ENCODE measurements at regions not wholly inside any gene's neighbourhood (a gene's known extent, or its start where the extent isn't known, plus 50 kb on each side); places are given as distances from the start of the nearest gene placed in this dataset.

- H3K79me2 ChIP-seq (ENCODE audit: control insufficient read depth, insufficient read depth, low read length): no peaks in the 10 kb centered on the region
- ATAC-seq (no peak), DNase-seq (ENCODE audit: extremely low read depth in 1 of 4, low spot score in 3 of 4) (no peak), FAIRE-seq (no peak)
- 4% methylated on average over 2 of the region's 2 CpGs for WGBS (ENCODE audit: insufficient coverage, low coverage, missing lambda C conversion rate)
- ChIA-PET CTCF (ENCODE audit: low intra/inter-chr PET ratio) (no interaction called here), POLR2A (no interaction called here)
- H3K9me3 ChIP-seq (replicated peaks; ENCODE audit: control insufficient read depth, insufficient read depth, low read depth, low read length): no peaks in the 10 kb centered on the region
- H3K4me3 ChIP-seq: no peak overlapping the region
- TF ChIP-seq CCNT2 (IDR thresholded peaks at IDR 0.05; ENCODE audit: borderline replicate concordance, extremely low read depth, insufficient read length, low read depth, low read length): no peak
- no peak for TF ChIP-seq THRB (CRISPR knock-in tag; conservative IDR thresholded peaks at IDR 0.05)
- no peak for TF ChIP-seq ELF1 (tag; IDR thresholded peaks at IDR 0.05)
- no peak for TF ChIP-seq SRSF3 (IDR thresholded peaks at IDR 0.05; ENCODE audit: insufficient read depth, low read length)
- no peak for TF ChIP-seq XRCC3 (IDR thresholded peaks at IDR 0.05)
- TF ChIP-seq PHF21A (IDR thresholded peaks at IDR 0.05; ENCODE audit: borderline replicate concordance, low read depth): no peak
- TF ChIP-seq CREB5 (CRISPR knock-in tag; IDR thresholded peaks at IDR 0.05): no peak
- no peak for TF ChIP-seq TBP (optimal IDR thresholded peaks at IDR 0.05; ENCODE audit: low read depth, low read length)
- no peak for TF ChIP-seq PHTF2 (CRISPR knock-in tag; IDR thresholded peaks at IDR 0.05)
- no peak for TF ChIP-seq JUN (IDR thresholded peaks at IDR 0.05; ENCODE audit: borderline replicate concordance, low read depth, low read length)
- no peak for TF ChIP-seq JUN (CRISPR knock-in tag; IDR thresholded peaks at IDR 0.05; ENCODE audit: borderline replicate concordance)
- TF ChIP-seq FOS (IDR thresholded peaks at IDR 0.05; ENCODE audit: extremely low read depth, insufficient read length): no peak
- no peak for TF ChIP-seq CXXC5 (CRISPR knock-in tag; IDR thresholded peaks at IDR 0.05)
- no peak for TF ChIP-seq FOXA3 (CRISPR knock-in tag; conservative IDR thresholded peaks at IDR 0.05 in 1 of 2, IDR thresholded peaks at IDR 0.05 in 1 of 2)
- intact Hi-C loops (cut with micrococcal nuclease) (no loop called here), in situ Hi-C loops (cut with MboI) (no loop called here)
- H3K4me1 ChIP-seq (replicated peaks in 1 of 2; ENCODE audit: control insufficient read depth in 2 of 2, insufficient read depth in 2 of 2, low read length in 2 of 2): no peaks in the 10 kb centered on the region
- H4K20me1 ChIP-seq (replicated peaks; ENCODE audit: control insufficient read depth, insufficient read depth, low read length): no peaks in the 10 kb centered on the region
- H3K9me1 ChIP-seq (ENCODE audit: control insufficient read depth, insufficient read depth, low read length): no peaks in the 10 kb centered on the region
- H3K27ac ChIP-seq (ENCODE audit: extremely low read depth, low read depth, low read length): no peak overlapping the region
- H3K36me3 ChIP-seq (ENCODE audit: control insufficient read depth, insufficient read depth, low read length): no peaks in the 10 kb centered on the region
- H3K27me3 ChIP-seq (ENCODE audit: control insufficient read depth in 2 of 2, insufficient read depth in 2 of 2, low read length in 2 of 2): no peaks in the 10 kb centered on the region
- no peak overlapping the region for H3K9ac ChIP-seq (ENCODE audit: insufficient read depth in 1 of 2, low read depth in 2 of 2, low read length in 2 of 2)
- BruUV-seq (replicated peaks): no TSS peak
- no peak overlapping the region for H3K4me2 ChIP-seq (ENCODE audit: insufficient read depth, low read length)
- no peak overlapping the region for H2AFZ ChIP-seq (ENCODE audit: low read depth, low read length)
Measured at GRCh38 chr6:102820098-102820497, 1426.6 kb downstream of the GRIK2 start.
